ENCODE measurements at regions not wholly inside any gene's neighbourhood (a gene's known extent, or its start where the extent isn't known, plus 50 kb on each side); places are given as distances from the start of the nearest gene placed in this dataset.

DNA sequence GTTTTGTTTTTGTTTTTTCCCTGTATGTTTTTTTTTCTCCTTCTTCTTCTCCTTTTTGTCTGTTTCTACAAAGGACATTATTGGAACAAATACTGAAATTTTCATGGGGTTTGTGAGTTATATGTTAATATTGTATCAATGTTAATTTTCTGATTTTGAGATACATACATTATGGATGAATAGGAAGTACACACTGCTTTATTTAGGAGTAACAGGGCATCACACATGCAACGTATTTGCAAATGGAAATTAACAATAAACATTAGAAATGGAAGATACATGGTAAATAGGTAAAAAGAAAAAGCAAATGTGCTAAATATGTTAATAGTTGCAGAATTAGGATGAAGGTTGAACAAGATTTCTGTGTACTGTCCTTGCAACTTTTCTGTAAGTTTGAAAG is 477.2 kb upstream of the INTU start:
- TF ChIP-seq POLR2AphosphoS5 (IDR thresholded peaks at IDR 0.05; ENCODE audit: insufficient read depth, low read depth, low read length), result no peak
- no peak for TF ChIP-seq FOS (IDR thresholded peaks at IDR 0.05; ENCODE audit: borderline replicate concordance, insufficient read depth, low read length)
- TF ChIP-seq POLR2A (IDR thresholded peaks at IDR 0.05; ENCODE audit: low read depth, low read length), result no peak
- TF ChIP-seq MYC (IDR thresholded peaks at IDR 0.05; ENCODE audit: low read depth, low read length), result no peak
- no peak for TF ChIP-seq JUN (IDR thresholded peaks at IDR 0.05; ENCODE audit: borderline replicate concordance, insufficient read depth, insufficient read length, low read depth)
- TF ChIP-seq GATA2 (IDR thresholded peaks at IDR 0.05; ENCODE audit: insufficient read depth, insufficient read length, low read depth, low read length), result no peak
- no TSS peak for BruUV-seq (replicated peaks)
- Histone ChIP-seq H3K9me3 (replicated peaks; ENCODE audit: control insufficient read depth, insufficient read depth, low read length) (peaks cover 4% of the 10 kb centered on the region), H3K27ac (ENCODE audit: insufficient read depth, low read depth, low read length) (no peak overlapping the region), H3K9ac (replicated peaks; ENCODE audit: extremely low read depth, insufficient read depth, low read length) (no peak overlapping the region), H3K4me3 (replicated peaks in 1 of 3; ENCODE audit: insufficient read depth in 1 of 3, low read depth in 1 of 3, low read length in 3 of 3) (no peak overlapping the region), H3K9me1 (replicated peaks; ENCODE audit: control insufficient read depth, extremely low read depth, insufficient read depth, low read length) (no peaks in the 10 kb centered on the region), H3K27me3 (ENCODE audit: control insufficient read depth in 2 of 2, insufficient read depth in 2 of 2, low read length in 2 of 2) (no peaks in the 10 kb centered on the region), H3K79me2 (ENCODE audit: control insufficient read depth, insufficient read depth, low read length) (no peaks in the 10 kb centered on the region), H3K4me2 (ENCODE audit: insufficient read depth, low read length) (no peak overlapping the region), H3K36me3 (ENCODE audit: control insufficient read depth in 2 of 2, extremely low read depth in 1 of 2, insufficient read depth in 2 of 2, low read length in 2 of 2) (no peaks in the 10 kb centered on the region), H3K4me1 (ENCODE audit: control insufficient read depth, extremely low read depth, insufficient read depth, low read length) (no peaks in the 10 kb centered on the region), H4K20me1 (replicated peaks; ENCODE audit: control insufficient read depth, extremely low read depth, insufficient read depth, low read length) (no peaks in the 10 kb centered on the region), H2AFZ (ENCODE audit: low read depth, low read length) (no peak overlapping the region)
- ChIA-PET CTCF (no interaction called here), POLR2A (no interaction called here)
- intact Hi-C loops (cut with micrococcal nuclease) (no loop called here), dilution Hi-C loops (cut with MboI; ENCODE audit: extremely low pct_ligation_motif_present, low sequenced_read_pairs) (no loop called here)
- no peak for DNase-seq (ENCODE audit: low read depth, low spot score)
- no peak for FAIRE-seq

DNA sequence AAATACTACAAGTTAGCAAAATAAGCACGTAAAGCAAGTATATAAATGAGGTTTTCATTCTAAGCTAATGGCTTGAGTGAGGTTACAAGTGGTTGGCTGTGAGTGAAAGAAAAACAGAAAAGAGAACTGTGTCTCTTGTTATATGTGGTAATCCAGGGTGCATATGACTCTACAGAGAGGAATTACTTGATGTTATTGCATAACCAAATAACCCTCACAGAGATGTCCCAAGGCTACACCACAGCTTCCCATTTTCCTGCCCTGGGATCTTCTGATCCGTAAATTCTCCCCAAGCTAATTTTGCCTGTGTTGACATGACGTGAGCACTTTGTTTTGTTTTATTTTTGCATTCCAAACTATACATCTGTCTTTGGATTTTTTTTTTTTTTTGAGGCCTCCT is 470.0 kb upstream of the INTU start:
- intact Hi-C loops (cut with micrococcal nuclease) (no loop called here), dilution Hi-C loops (cut with MboI; ENCODE audit: extremely low pct_ligation_motif_present, low sequenced_read_pairs) (no loop called here)
- Histone ChIP-seq H4K20me1 (replicated peaks; ENCODE audit: control insufficient read depth, extremely low read depth, insufficient read depth, low read length) (no peaks in the 10 kb centered on the region), H3K36me3 (ENCODE audit: control insufficient read depth in 2 of 2, extremely low read depth in 1 of 2, insufficient read depth in 2 of 2, low read length in 2 of 2) (no peaks in the 10 kb centered on the region), H3K79me2 (ENCODE audit: control insufficient read depth, insufficient read depth, low read length) (no peaks in the 10 kb centered on the region), H3K9me3 (replicated peaks; ENCODE audit: control insufficient read depth, insufficient read depth, low read length) (peaks cover 4% of the 10 kb centered on the region), H3K4me2 (ENCODE audit: insufficient read depth, low read length) (no peak overlapping the region), H2AFZ (ENCODE audit: low read depth, low read length) (no peak overlapping the region), H3K9me1 (replicated peaks; ENCODE audit: control insufficient read depth, extremely low read depth, insufficient read depth, low read length) (no peaks in the 10 kb centered on the region), H3K4me3 (replicated peaks in 1 of 3; ENCODE audit: insufficient read depth in 1 of 3, low read depth in 1 of 3, low read length in 3 of 3) (no peak overlapping the region), H3K9ac (replicated peaks; ENCODE audit: extremely low read depth, insufficient read depth, low read length) (no peak overlapping the region), H3K4me1 (ENCODE audit: control insufficient read depth, extremely low read depth, insufficient read depth, low read length) (no peaks in the 10 kb centered on the region), H3K27ac (ENCODE audit: insufficient read depth, low read depth, low read length) (no peak overlapping the region), H3K27me3 (ENCODE audit: control insufficient read depth in 2 of 2, insufficient read depth in 2 of 2, low read length in 2 of 2) (no peaks in the 10 kb centered on the region)
- TF ChIP-seq, protein P1, sequence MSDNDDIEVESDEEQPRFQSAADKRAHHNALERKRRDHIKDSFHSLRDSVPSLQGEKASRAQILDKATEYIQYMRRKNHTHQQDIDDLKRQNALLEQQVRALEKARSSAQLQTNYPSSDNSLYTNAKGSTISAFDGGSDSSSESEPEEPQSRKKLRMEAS (IDR thresholded peaks at IDR 0.05; ENCODE audit: insufficient read depth, insufficient read length), result no peak
- TF ChIP-seq POLR2A (IDR thresholded peaks at IDR 0.05; ENCODE audit: low read depth, low read length) (no peak), JUN (IDR thresholded peaks at IDR 0.05; ENCODE audit: borderline replicate concordance, insufficient read depth, insufficient read length, low read depth) (no peak)
- FAIRE-seq (no peak), DNase-seq (ENCODE audit: low read depth, low spot score) (no peak)
- no TSS peak for BruUV-seq (replicated peaks)
- CTCF ChIA-PET, result interaction anchor here (0.7 kb wide), 1 partner anchor 522 kb away, joined by 4 read pairs; no protein-coding TSS in a partner anchor
- POLR2A ChIA-PET, result no interaction called here
